Progenitor cell of endocrine pancreas (in vitro differentiated cells): ENCODE measurements at regions not wholly inside any gene's neighbourhood (a gene's known extent, or its start where the extent isn't known, plus 50 kb on each side); places are given as distances from the start of the nearest gene placed in this dataset.

Source experiments
- DNase-seq: peaks from one replicate; pipeline ENCODE4 v3.0.0; 2021; ENCODE audit warnings: low spot score; ENCODE audit not compliant: unreplicated experiment
- H3K27ac Mint-ChIP-seq: 2 replicates; pipeline ENCODE4 v1.8.0; 2021; ENCODE audit warnings: mild to moderate bottlenecking, moderate library complexity, mixed read lengths
- H3K27me3 Mint-ChIP-seq: 2 replicates; pipeline ENCODE4 v1.8.0; 2021; ENCODE audit warnings: mixed read lengths
- H3K36me3 Mint-ChIP-seq: 2 replicates; pipeline ENCODE4 v1.8.0; 2022; ENCODE audit warnings: mixed read lengths; ENCODE audit not compliant: insufficient read depth
- H3K4me1 Mint-ChIP-seq: 2 replicates; pipeline ENCODE4 v1.8.0; 2021; ENCODE audit warnings: low read depth, mixed read lengths
- H3K4me3 Mint-ChIP-seq: 2 replicates; pipeline ENCODE4 v1.8.0; 2021; ENCODE audit warnings: low read depth, mild to moderate bottlenecking, moderate library complexity, mixed read lengths
- H3K9me3 Mint-ChIP-seq: 2 replicates; pipeline ENCODE4 v1.8.0; 2021; ENCODE audit warnings: low read depth, mixed read lengths
- TF ChIP-seq, protein P1 (sequence below): fragments of 200-600 bp; sonication (generic); IDR thresholded peaks from one replicate; pipeline ENCODE4 v1.5.0; 2021; ENCODE audit warnings: antibody characterized with exemption, mild to moderate bottlenecking; ENCODE audit not compliant: unreplicated experiment

- no peak for DNase-seq
These were observed 112.0 kb downstream of the UTRN start for GRCh38 chr6:144397141-144397540.

DNA sequence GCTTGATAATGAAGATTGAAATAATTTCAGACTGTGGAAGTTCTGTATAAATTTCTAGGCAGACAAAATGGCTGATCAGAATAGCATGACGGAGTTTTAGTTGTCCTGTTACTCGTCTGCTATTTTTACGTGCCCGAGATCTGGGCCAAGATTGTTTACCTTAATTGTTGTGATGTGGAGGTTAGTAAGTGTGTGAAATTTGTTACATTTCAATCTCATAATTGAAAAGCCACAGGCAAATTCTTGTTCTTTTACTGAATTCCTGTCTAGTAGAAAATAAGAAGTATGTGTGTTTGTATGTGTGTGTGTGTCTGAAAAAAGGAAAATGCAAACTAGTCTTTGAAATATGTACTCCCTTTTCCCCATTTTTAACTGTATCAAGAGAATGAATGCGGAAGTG is 115.2 kb downstream of the UTRN start:
- TF ChIP-seq, protein P1, sequence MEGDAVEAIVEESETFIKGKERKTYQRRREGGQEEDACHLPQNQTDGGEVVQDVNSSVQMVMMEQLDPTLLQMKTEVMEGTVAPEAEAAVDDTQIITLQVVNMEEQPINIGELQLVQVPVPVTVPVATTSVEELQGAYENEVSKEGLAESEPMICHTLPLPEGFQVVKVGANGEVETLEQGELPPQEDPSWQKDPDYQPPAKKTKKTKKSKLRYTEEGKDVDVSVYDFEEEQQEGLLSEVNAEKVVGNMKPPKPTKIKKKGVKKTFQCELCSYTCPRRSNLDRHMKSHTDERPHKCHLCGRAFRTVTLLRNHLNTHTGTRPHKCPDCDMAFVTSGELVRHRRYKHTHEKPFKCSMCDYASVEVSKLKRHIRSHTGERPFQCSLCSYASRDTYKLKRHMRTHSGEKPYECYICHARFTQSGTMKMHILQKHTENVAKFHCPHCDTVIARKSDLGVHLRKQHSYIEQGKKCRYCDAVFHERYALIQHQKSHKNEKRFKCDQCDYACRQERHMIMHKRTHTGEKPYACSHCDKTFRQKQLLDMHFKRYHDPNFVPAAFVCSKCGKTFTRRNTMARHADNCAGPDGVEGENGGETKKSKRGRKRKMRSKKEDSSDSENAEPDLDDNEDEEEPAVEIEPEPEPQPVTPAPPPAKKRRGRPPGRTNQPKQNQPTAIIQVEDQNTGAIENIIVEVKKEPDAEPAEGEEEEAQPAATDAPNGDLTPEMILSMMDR = no peak
- Mint-ChIP-seq H3K4me1 (peaks cover 7% of the 10 kb centered on the region), H3K4me3 (no peak overlapping the region), H3K27ac (peak overlapping the region; percentile 22), H3K27me3 (no peaks in the 10 kb centered on the region), H3K36me3 (peaks cover 39% of the 10 kb centered on the region), H3K9me3 (peaks cover 15% of the 10 kb centered on the region)
- no peak for DNase-seq

More at GRCh38 chr6:144397141-144397540, 112.0 kb downstream of the UTRN start:
- TF ChIP-seq, protein P1 = no peak
- Mint-ChIP-seq H3K9me3 (peaks cover 15% of the 10 kb centered on the region), H3K4me3 (no peak overlapping the region), H3K27ac (no peak overlapping the region), H3K27me3 (no peaks in the 10 kb centered on the region), H3K36me3 (peaks cover 33% of the 10 kb centered on the region), H3K4me1 (peaks cover 7% of the 10 kb centered on the region)

GRCh38 chr6:144401736-144402733 is 116.9 kb downstream of the UTRN start:
- Mint-ChIP-seq H3K4me1 (peaks cover 10% of the 10 kb centered on the region), H3K36me3 (peaks cover 36% of the 10 kb centered on the region), H3K9me3 (peaks cover 15% of the 10 kb centered on the region), H3K27me3 (no peaks in the 10 kb centered on the region), H3K27ac (no peak overlapping the region), H3K4me3 (no peak overlapping the region)
- no peak for DNase-seq
- TF ChIP-seq, protein P1 = no peak

- Mint-ChIP-seq H3K27ac (no peak overlapping the region), H3K36me3 (peaks cover 32% of the 10 kb centered on the region), H3K9me3 (peaks cover 13% of the 10 kb centered on the region), H3K4me3 (no peak overlapping the region), H3K4me1 (peaks cover 10% of the 10 kb centered on the region), H3K27me3 (no peaks in the 10 kb centered on the region)
- TF ChIP-seq, protein P1 = no peak
- no peak for DNase-seq
These were observed 117.6 kb downstream of the UTRN start for GRCh38 chr6:144402750-144403149.

- Mint-ChIP-seq H3K9me3 (peaks cover 3% of the 10 kb centered on the region), H3K27ac (no peak overlapping the region), H3K4me1 (peaks cover 9% of the 10 kb centered on the region), H3K27me3 (no peaks in the 10 kb centered on the region), H3K36me3 (peaks cover 23% of the 10 kb centered on the region), H3K4me3 (no peak overlapping the region)
- no peak for DNase-seq
- TF ChIP-seq, protein P1 = no peak
These were observed 120.0 kb downstream of the UTRN start for GRCh38 chr6:144405163-144405562.
